ENCODE measurements at regions not wholly inside any gene's neighbourhood (a gene's known extent, or its start where the extent isn't known, plus 50 kb on each side); places are given as distances from the start of the nearest gene placed in this dataset.

GRCh38 chr21:17979763-17980162 lies 160.6 kb upstream of the C21orf91 start:
- no peak for DNase-seq (ENCODE audit: low read depth)

DNA sequence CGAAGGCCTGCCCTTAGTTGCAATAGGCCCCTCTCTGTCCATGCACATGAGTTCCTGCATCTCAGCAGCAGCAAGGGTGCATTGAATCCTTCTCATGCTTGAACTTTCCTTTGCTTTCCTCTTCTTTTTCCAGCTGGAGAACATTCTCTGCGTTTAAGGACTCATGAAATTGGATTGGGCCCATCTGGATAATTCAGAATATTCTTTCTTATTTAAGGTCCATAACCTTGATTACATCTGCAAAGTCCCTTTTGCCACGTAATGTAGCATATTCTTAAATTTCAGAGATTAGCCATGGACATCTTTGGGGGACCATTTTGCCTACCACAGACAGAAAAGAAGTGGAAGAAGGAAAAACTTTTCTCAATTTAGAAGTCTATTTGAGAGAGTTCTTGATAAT lies 159.7 kb upstream of the C21orf91 start:
- no peak for DNase-seq (ENCODE audit: low read depth)

GRCh38 chr21:17976691-17977090 lies 157.5 kb upstream of the C21orf91 start:
- DNase-seq (ENCODE audit: low read depth), result no peak

DNA sequence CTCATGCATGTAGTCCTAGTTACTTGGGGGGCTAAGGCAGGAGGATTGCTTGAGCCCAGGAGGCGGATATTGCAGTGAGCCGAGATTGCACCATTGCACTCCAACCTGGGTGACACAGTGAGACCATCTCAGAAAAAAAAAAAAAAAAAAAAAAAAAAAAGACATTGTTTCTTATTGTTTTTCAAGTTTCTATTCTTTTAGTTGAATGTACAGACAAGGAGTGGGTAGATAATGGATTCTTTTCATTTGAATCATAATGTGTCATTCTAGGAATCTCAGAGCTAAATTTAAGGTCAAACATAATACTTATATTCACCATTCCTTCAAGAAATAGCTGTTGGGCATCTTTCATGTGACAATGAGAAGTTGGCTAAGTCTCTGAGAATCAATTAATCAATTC lies 157.0 kb upstream of the C21orf91 start:
- DNase-seq (ENCODE audit: low read depth), result no peak

- DNase-seq (ENCODE audit: low read depth), result no peak
These were observed 148.2 kb upstream of the C21orf91 start for GRCh38 chr21:17967319-17967718.

- no peak for DNase-seq (ENCODE audit: low read depth)
These were observed 145.6 kb upstream of the C21orf91 start for GRCh38 chr21:17964716-17965115.

DNA sequence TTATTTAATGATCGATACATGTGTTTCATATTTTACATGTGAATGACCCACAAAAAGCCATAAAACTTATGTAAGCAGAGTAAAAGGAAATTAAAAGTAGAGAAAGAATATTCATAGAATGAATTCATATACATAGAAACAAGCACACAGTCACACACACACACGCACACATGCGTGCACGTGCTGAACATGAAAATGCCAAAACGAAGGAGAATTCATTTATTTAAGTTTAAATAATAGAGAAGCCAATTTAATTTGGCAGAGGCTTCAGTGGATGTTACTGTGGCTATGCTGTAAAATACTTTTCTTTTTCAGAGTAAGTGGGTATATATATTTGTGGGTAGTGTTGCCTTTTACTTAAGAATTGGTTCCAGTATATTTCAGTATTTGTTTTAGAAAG lies 145.0 kb upstream of the C21orf91 start:
- DNase-seq (ENCODE audit: low read depth), result no peak

GRCh38 chr21:17950591-17950990 lies 131.4 kb upstream of the C21orf91 start:
- DNase-seq (ENCODE audit: low read depth), result no peak

DNA sequence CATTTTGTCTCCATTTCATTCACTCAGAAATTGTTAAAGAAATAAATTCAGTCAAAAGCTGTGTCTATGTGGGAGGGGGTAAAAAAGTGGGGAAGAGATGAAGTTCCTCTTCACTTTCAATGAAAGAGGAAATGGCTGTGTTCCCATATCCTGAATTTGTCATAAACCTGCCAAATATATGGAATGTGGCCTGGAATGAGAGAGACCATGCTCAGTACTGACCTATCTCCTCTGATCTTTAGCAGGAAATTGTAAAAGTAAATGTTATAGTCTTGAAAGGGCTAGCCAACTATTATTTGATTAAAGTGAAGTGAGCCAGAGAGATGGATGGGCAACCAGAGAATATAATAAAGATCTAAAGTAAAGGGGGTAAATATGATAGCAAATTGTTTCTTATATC lies 130.3 kb upstream of the C21orf91 start:
- DNase-seq (ENCODE audit: low read depth), result no peak

- no peak for DNase-seq (ENCODE audit: low read depth)
These were observed 128.4 kb upstream of the C21orf91 start for GRCh38 chr21:17947531-17947930.

DNA sequence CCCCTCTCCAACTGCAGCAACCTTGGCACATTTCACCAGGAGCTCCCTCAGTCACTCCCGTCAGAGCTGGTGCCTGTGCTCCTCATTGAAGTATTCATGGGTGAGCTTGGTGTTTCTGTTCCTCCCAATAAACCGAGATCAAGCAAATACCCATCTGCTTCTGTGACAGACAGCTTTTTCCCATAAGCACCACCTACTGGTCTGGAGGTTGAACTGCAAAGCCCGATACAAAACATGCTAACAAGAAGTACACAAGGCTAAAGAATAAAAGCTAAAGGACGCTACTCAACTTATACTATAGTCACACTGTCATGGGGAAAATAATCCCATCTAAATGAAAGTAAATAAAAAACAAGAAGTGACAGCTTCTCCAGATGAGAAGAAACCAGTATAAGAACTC lies 111.9 kb upstream of the C21orf91 start:
- DNase-seq (ENCODE audit: low read depth), result no peak

DNA sequence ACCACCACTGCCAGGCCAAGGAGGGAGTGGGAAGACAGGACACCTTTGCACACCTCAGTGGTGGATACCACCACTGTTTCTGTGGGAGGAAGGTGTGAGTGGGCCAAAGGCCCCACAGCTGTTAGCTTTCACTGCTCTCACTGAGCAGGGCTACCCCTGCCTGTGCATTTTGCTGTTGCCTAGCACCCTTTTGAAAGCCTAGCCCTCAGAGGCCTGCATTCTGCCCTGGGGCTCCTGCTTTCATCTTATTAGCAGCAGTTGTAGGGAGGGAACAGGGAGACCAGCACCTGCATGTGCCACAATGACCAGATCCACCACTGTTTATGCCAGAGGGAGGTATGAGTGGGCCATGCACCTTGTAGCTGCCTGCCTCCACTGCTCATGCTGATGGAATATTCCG lies 110.9 kb upstream of the C21orf91 start:
- no peak for DNase-seq (ENCODE audit: low read depth)

DNA sequence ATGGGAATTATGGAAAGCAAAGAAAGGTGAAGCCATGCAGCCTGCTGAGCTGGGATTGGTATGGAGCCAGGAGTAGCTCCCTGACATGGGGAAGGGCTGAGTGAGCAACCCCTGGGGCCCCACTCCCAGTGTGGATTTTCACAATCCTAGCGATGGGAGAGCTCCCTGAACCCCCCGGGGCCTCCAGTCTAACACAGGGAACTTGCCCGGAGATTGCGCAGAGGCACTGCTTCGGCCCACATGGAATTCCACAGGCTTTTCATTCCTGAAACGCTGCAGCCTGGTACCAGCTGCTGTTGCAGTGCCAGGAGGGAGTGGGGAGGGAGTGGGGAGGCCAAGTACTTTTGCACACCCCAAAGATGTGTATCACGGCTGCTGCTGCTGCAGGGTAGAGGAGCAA lies 110.4 kb upstream of the C21orf91 start:
- no peak for DNase-seq (ENCODE audit: low read depth)

GRCh38 chr21:17925899-17926298 lies 106.7 kb upstream of the C21orf91 start:
- DNase-seq (ENCODE audit: low read depth), result no peak

DNA sequence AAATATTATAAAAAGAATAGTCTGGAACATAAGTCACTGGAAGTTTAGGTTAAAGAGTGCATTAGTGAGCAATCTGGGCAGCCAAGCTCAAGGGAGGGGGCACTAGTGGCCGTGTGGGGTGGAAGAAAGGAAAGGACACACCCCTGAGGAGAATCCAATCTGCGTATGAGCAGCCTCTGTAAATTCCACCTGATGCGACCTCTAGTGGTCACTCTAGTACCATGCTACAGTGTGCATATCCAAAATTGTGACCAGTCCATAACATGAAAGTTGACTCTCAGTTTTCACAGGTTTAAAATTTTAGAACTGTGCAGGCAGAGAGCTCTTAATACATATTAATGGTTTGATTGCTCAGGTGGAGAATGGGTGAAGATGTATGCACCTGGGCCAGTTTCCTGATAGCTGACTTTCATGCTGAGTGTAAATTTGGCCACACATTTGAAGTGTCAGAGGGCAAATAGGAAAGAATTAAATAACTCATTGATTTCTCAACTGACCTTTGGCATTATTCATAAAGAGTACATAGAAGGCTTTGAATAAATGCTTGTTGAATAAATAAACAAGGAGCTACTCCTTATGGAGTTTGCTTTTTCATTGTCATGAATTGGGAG lies 105.9 kb upstream of the C21orf91 start:
- peak; percentile 22 for DNase-seq (ENCODE audit: low read depth)

DNA sequence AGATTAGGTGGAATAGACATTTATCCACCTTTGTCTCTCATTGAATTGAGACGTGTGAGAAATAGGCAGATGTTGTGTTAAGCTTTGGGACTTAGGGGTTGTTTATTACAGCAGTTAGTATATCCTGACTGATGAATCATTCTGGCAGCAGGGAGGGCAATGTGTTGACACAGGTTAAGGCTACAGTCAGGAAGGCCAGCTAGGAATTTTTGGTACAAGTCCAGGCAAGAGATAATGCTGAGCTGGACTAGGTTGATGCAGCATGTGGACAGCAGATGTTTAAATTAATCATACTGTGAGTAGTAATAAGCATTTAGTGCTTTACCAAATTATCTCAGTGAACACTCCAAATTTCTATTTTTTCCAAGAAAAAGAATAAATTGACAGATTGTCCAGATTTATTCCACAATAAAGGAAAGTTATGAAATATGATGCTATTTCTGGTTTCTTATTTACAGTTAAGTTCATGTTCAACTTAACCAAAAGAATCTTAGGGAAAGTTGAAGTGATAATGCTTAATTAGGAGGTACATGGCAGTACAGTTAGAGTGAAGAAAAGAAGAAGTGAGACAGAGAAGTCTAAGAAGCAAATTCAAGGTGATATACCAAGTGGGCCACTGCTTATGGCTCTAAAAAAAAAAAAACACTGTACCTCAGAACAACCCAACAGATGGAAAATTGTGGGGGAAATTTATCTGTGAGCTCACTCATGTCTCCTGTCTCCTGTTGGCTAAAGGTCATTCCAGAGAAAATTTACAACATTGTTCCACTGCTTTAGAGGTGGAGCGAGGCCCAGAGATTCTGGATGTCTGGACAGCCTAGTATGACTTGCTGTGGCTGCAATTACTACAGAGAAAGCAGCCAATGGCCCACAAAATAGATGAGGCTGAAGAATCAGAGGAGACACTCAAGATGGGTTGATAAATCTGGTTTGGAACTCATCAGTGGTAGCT lies 102.7 kb upstream of the C21orf91 start:
- DNase-seq (ENCODE audit: low read depth), result peak; percentile 85

DNA sequence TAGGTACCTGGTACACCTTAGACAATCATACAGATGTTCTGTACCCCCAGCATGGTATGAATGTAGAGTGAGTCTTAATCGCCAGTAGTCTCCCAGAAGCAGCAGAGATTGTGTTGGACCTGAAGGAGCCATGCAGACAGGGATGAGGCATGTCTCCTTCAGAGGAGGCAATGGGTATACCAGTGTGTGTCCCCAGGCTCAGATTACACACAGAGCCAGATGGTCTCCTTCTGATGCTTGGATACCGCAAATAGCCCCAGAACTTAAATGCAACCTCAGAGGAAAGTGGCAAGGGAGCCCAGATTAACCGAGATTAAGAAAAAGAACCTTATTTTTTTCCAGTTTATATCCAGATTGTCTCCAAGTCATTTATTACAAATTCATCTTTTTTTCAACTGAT lies 96.8 kb upstream of the C21orf91 start:
- no peak for DNase-seq (ENCODE audit: low read depth)

- peak; percentile 53 for DNase-seq (ENCODE audit: low read depth)
These were observed 92.5 kb upstream of the C21orf91 start for GRCh38 chr21:17911628-17912027.

DNA sequence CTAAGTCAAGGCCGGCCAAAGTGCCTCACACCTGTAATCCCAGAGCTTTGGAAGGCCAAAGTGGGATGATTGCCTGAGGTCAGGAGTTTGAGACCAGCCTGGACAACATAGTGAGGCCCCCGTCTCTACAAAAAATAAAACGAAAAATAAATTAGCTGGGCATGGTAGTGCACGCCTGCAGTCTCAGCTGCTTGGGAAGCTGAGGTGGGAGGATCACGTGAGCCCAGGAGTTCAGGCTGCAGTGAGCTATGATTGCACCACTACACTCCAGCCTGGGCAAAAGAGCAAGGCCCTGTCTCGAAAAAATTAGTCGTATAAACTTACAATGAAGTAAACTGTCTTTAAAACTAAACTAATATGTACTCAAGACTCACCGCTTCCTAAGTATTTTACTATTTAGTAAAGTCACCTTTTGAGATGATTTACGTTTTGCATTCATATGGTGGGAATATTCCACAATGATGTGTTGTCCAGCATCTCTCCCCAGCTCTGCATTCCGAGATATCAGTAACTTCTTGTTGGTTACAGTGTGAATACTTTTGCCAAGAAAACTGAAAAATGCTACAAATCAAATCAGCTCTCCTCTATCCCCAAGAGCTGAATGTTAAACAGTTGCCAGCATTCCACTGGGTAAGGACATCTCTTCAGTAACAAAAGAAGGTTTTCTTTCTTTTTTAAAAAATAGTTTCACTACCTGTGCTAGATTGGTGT lies 84.9 kb upstream of the C21orf91 start:
- DNase-seq (ENCODE audit: low read depth), result no peak

DNA sequence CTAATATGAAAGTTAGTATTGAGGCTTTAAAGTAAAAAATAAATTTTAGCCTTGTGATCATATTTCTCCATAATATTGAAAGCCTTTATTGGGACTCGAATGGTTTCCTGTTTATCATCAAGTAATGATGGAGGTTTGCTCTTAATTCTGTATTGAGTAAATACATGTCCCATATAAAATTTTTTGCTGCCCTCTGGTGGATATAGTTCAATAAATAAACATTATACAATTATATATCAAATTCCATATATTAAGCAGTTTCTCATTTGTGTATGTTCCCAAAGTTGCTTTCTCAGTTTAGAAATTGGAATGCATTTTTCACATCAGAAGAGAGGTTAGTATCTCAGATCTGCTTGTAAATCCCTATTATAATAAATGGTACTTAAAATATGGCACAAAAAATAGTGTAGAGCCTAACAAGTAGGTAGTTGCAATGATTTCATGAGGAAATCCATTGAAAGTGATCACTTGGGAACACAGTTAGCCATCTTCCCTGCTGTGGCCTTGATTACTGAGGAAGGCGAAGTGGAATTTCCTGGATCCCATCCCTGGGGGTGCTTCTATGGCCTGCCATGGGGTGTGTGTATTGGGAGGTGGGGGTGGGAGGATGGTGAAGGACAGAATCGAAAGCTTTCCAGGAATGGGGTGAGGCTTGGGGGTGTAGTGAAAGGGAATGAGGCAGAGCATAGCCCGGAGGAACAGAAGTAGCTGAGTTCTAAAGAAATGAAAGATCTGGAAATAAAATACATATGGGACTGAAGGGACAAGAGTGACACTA lies 84.1 kb upstream of the C21orf91 start:
- DNase-seq (ENCODE audit: low read depth), result peak; percentile 47

- DNase-seq (ENCODE audit: low read depth), result no peak
These were observed 82.4 kb upstream of the C21orf91 start for GRCh38 chr21:17901458-17902079.

GRCh38 chr21:17900990-17901385 lies 81.8 kb upstream of the C21orf91 start:
- no peak for DNase-seq (ENCODE audit: low read depth)
